GM20431 (cell line): ENCODE measurements at regions not wholly inside any gene's neighbourhood (a gene's known extent, or its start where the extent isn't known, plus 50 kb on each side); places are given as distances from the start of the nearest gene placed in this dataset.

ENCODE experiments used
- in situ Hi-C: fragments of 300-500 bp; cut with MseI, MboI; formaldehyde crosslinking; loops from one replicate; pipeline ENCODE4 v1.15.0; 2020; ENCODE audit warnings: low sequenced_read_pairs; ENCODE audit not compliant: unreplicated experiment

DNA sequence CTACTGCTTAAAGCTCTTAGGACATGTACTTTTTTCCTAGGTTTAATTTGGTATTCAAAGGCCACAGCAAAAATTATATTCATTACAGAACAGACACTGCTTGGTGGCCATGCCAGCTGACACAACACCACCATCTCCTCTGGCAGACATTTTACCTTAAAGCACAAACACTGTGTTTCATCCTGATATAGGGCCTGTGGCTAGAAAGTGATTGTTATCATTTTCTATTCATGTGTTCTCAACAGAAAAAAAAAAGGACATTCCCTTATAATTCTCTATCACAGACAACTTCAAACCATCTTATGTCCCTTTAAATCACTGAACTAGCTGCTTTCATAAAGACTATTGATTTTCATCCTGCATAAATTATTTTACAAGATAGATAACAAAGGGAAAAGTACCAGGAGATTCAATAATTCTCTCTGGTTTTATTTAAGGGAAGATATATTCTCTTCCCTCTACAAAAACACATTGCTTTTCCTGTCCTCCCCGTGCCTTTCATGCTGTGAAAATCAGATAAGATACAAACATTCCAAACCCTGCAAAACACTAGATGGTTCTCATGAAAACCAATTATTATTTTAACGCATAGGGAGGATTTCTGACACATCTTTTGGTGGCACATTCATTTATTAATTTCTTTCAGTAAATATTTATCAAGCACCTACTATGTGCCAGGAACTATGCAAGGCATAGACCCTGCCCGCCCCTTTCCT lies 139.3 kb upstream of the TMCC3 start:
- in situ Hi-C loops: no loop called here

DNA sequence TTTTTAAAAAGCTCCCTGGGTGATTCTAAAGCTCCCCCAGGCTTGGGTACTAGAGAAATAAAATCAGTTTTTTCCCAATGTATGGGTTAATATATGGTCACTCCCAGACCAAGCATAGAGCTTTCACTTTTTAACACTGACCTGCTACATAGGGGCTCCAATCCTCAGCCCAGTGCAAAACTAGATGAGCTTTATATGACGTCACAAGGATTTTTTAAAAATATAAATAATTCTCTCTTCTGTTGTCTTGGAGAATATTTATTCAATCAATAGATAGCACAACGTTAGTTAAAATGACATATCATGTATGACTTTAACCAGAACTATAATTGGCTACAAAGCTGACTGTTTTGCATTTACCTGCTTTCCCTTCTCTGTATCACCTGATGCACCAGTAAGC lies 137.9 kb upstream of the TMCC3 start:
- in situ Hi-C loops: no loop called here

GRCh38 chr12:94786906-94787305 lies 136.5 kb upstream of the TMCC3 start:
- in situ Hi-C loops: no loop called here

- in situ Hi-C loops: no loop called here
Measured at GRCh38 chr12:94783862-94784261, 133.5 kb upstream of the TMCC3 start.

DNA sequence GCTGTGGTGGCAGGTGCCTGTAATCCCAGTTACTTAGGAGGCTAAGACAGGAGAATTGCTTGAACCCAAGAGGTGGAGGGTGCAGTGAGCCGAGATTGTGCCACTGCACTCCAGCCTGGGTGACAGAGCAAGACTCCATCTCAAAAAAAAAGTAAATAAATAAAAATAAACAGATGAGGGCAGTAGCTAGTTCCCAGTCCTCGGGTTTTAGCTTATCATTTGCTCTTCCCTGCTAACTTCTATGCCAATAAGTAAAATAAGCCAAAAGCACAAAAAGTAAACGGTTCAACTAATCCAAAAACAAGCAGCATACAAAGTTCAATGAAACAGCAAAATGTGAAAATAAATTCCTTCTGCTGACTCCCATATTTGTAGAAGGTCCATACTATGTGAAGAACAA lies 133.0 kb upstream of the TMCC3 start:
- in situ Hi-C loops: no loop called here

DNA sequence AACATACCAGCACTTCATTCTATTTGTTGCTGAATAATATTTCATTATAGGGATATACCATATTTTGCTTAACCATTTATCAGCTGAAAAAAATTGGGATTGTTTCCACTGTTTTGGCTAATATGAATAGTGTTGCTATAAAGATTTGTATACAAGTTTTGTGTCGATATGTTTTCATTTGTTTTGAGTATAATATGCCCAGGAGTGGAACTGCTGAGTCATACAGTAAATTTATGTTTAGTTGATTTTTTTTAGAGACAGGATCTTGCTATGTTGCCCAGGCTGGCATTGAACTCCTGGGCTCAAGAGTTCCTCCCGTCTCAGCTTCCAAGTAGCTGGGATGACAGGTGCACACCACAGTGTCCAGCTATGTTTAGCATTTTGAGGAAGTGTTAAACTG lies 131.5 kb upstream of the TMCC3 start:
- in situ Hi-C loops: no loop called here

DNA sequence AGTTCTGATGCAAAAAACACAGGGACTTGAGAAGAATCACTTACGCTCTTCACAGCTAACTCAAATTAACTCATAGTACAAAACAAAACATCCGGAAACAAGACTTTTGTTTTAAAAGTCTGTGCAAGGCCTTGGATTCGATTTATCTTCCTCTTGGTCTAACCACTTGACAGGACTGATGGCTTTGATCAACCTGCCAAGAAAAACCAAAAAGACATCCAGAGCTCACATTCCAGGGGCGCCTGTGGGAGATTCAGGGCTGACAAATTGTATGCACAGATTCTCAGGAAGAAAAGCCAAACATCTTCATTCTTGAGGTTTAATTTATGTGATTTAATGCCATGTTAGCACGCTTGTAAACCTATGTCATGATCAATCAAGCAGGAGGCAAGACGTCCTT lies 129.1 kb upstream of the TMCC3 start:
- in situ Hi-C loops: no loop called here

DNA sequence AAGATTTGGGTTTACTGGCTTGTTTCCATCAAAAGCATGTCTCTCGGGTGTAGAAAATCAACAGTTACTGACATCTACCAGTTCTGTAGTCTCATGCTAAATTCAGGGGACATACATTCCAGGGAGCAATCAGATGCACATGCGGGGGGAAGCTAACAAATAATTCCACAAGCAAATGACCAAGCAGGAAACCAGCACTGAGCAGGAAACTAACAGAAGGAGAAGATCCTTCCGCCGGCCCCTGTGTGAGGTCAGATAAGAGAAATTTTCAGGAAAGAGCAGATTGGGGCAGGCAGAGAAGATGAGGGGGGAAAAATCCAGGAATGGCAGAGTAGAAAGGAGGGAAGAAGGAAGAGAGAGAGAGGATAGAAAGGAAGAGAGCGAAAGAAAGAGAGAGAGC lies 127.6 kb upstream of the TMCC3 start:
- in situ Hi-C loops: no loop called here

DNA sequence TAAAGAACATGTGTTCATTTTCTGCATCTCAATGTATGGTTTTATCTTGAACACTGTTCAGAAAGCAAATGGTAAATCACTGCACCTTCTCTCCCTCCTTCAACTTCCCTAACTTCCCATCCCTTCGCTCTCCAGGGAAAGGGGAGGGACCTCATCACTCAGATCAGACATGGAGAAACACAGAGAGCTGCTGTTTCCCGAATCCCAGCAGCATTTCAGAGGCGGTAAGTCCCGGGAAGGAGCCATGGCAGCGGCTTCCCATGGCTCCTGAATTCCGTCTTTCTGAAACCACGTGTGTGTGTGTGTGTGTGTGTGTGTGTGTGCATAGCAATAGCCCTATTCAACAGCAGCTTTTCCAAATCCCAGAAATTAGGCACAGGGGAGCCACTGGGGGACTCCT lies 125.4 kb upstream of the TMCC3 start:
- in situ Hi-C loops: no loop called here

GRCh38 chr12:94771741-94772140 lies 121.4 kb upstream of the TMCC3 start:
- in situ Hi-C loops: no loop called here

DNA sequence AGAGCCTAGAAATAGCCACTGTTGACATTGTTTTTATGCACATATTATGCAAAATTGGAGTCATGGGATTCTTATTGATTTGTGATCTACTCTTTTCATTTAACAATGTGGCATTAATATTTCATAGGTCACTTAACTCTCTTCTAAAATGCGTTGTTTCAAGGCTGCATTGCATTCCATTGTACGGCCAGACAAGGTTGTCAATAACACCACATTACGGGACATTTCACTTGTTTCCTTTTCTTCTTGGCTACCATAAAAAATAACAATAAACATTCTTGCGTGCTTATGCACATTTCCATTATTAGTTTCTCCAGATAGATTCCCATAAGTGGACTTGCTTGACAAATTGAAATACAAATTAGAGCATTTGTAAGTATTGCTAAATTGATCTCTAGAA lies 120.8 kb upstream of the TMCC3 start:
- in situ Hi-C loops: no loop called here

DNA sequence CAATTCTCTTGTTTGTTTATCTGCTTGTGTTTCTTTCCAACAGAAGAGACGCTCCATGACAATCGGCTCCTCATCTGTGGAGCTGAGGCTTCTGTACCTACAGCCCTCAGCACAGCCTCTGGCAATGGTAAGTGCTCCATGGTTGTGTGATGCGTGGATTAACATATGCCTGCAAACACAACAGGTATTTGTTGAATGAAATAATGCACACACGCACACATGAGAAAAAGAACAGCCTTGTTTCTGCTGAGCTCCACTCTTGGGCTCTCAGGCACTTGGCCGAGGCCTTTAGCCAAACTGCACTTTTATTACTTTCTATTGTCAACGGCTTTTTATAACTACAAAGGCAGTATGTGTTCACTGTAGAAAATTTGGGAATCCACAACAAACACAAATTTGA lies 120.4 kb upstream of the TMCC3 start:
- in situ Hi-C loops: no loop called here

DNA sequence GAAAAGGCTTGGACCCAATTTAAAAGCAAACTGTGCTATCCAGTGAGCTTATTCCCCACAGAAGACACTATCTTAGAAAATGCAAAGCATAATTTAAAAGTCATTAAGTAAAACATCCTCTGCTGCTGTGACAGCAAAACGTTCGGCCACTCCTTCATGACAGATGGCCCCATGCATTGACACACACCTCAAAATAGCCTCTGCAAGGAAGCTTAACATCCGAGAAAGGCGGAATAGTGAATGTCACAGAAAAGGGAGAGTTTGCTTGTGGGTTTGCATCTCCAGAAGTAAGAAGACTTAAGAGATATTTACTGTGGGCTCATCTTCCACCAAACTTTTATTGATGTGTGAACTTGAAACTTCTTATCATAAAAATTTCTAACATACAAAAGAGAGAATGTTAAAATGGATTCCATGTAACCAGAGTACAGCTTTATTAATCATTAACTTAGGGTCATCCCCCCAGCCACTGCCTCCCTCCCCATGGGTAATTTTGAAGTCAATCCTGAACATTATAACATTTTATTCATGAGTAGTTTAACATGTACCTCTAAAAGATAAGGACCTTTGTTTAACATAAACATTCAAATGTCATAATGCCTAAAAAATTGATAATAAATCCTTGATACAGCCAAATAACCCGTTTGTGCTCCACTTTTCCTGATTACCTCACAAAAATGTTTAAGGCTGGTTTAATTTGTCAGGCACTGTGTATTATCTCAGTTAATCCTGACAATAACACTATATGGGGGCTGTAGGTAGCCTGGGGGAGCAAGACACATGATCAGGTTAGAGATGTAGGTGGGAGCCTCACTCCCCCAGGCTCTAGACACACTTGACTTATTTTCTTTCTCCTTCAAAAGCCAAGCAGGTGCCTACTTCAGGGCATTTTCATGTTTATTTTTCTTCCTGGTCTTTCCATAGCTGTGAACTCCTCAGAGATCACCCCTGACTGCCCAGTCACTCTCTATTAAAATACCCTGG lies 119.7 kb upstream of the TMCC3 start:
- in situ Hi-C loops: no loop called here

DNA sequence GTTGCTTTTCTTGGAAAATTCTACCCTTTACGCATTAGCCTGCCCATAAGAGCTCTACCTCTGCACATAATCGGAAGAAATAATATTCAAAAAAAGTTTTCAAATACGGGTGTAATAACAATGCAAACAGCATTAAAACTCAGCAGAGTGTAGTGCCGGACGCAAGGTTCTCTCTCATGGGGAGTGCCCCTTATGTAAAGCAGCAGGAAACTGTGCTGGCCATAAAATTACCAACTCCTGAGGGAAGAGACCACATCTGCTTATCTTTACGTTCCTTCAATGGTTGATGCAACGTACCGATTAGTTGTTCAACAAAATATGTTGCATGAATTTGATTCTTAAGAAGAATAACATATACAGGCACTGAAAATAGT lies 118.7 kb upstream of the TMCC3 start:
- in situ Hi-C loops: no loop called here

- in situ Hi-C loops: no loop called here
Measured at GRCh38 chr12:94768398-94769046, 118.2 kb upstream of the TMCC3 start.

- in situ Hi-C loops: no loop called here
Measured at GRCh38 chr12:94767956-94768355, 117.6 kb upstream of the TMCC3 start.

DNA sequence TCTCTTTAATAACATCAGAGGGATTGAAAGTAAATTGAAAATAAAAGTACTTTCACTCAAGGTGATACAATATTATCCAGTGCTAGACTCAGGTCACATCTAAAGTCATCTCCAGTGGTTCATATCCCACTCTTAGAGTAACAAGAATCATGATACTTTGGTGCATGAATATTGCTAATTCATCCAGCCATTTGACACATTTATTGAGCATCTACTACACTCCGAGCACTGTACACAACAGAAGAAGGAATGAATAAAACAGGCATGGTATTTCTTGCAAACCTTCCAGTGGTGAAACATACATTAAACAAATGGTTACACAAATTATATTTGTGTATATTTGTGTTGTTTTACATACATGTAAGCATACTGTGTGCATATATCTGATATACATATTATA lies 116.0 kb upstream of the TMCC3 start:
- in situ Hi-C loops: no loop called here

GRCh38 chr12:94763462-94763861 lies 113.1 kb upstream of the TMCC3 start:
- in situ Hi-C loops: no loop called here

- in situ Hi-C loops: no loop called here
Measured at GRCh38 chr12:94762943-94763342, 112.6 kb upstream of the TMCC3 start.

DNA sequence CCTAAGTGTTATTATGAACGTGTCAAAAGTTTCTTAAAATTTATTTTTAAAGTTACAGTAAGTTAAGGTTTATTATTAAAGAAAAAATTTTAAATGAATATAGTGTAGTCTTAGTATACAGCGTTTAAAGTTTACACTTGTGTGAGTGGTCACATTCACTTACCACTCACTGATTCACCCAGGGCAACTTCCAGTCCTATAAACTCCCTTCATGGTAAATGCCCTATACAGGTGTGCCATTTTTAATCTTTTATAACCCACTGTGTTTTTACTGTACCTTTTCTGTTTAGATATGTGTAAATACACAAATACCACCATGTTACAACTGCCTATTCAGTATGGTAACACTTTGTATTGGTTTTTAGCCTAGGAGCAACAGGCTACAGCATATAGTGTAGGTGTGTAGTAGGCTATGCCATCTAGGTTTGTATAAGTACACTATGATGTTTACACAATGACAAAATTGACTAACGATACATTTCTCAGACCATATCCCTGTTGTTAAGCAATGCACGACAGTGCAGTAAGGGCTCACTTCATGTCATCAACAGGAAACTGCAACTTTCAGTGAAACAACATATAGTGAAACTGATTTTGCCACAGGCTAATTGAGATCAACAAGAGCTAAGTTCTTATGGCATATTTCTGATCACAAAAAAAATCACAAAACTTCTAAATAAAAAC lies 112.0 kb upstream of the TMCC3 start:
- in situ Hi-C loops: no loop called here
